HG03378 (cell line): ENCODE measurements at regions not wholly inside any gene's neighbourhood (a gene's known extent, or its start where the extent isn't known, plus 50 kb on each side); places are given as distances from the start of the nearest gene placed in this dataset.
"Not testable (repeated sequence)": the region's sequence is repeated elsewhere in the genome, so short reads cannot be mapped to it uniquely, and the experiment has no call there.

ENCODE experiments used
- ATAC-seq: cut with Tn5 transposase; IDR thresholded peaks from one replicate; pipeline ENCODE4 v1.9.1; 2021; ENCODE audit warnings: mild to moderate bottlenecking, moderate library complexity; ENCODE audit not compliant: unreplicated experiment

DNA sequence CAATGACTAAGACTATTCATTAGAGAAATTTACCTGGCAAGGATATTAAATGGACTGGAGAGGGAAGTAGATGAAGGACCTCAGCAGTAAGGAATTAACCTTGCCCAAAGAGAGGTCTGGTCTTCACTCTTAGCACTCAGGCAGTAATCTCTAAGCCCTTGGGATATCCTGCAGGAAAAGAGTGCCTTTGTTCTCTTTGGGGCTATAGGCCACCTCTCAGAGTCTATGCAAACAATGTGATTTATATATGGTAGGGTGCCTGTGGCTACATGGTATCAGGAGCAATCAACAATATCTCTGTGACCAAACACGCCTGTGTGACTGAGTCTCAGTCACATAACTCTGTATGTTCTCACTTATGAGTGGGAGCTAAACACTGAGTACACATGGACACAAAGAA is 154.7 kb upstream of the CDK1 start:
- ATAC-seq, result no peak

- ATAC-seq, result no peak
Measured at GRCh38 chr10:60621018-60621417, 157.3 kb upstream of the CDK1 start.

DNA sequence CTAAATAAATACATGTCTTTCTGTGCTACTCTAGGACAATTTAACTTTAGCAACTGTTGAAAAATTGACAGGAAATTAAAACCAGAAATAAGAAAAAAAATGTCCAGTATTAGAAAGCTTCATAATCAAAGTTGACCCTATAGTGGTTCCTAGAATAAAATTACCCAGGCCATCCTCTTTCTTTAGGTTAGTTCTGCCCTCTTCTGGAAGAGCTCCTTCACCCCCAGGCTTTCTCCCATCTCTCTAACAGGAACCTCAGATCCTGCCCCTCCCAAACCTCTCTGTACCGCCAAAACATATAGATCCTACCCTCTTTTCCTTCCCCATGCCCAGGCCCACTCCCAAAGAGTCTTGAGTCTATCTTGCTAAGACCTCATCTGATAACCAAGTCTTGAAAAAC is 159.4 kb upstream of the CDK1 start:
- ATAC-seq, result no peak

DNA sequence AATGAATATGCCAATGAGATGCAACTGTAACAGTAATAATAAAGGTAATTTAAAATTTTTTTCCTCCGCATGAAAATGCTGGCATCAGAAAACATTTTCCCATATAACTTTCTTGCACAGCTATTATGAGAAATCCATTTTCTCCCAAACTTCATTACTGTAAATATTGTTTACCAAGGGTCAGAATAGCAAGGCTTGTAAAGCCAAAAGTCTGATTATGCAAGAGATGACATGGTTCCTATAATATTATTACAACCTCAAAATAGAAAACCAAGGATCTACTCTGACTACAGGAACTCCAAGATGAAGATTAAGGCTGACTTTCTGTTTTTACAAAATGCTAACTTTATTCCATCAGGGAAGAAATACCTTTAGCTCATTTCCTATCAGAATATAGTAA is 162.7 kb upstream of the CDK1 start:
- no peak for ATAC-seq

DNA sequence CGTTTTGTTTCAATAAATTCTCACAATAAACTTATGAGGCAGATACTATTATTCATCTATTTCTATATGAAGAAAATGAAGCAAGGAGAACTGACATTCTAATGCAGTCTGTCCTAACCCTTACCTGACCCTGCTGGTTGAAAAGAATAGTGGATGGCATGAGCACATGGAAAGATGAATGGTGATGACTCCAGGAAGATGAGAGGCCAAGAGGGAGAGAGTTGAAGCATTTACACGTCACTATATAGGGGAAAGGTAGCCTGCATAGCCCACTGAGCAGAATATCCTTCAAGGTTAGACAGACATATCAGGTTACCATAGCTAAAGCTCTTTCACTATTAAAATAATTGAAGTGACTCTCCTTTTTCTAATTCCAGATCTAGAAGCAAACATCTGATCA is 163.9 kb upstream of the CDK1 start:
- no peak for ATAC-seq

DNA sequence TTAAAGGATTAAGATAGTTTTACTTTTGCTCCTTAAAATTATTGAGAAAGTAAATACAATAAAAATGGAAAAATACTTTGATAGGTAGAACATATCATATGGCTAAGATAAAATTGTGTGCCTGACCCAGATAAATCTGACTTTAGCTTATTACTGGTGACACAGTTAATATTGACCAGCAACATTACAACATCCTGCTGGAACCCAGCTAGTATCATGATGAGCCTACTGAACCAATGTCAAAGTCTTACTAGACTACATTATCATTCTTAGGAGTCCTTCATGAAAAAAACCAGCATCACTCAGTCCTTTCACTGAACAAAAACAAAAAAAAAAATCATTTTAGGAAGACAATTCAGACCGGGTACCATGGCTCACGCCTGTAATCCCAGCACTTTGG is 164.8 kb upstream of the CDK1 start:
- ATAC-seq, result no peak

DNA sequence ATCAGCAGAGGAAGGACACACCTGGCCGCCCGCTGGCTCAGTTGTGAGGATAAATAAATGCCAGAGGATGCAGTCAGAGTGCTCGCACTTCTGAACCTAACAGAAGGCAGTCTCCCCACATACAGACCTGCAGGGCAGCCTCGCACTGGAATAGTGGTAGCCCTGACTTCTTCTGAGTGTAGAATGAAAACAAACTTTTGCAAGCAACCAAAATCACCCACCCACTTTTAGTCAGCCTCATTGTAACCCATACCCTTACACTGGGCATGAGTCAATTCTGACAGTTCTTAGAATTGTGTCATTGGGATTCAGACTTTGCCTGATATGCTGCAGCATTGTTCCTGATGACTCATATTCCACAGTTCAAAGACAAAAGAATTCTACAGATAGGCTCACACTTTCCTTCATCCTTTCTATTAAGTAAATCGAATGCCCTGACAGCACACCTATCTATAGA is 167.0 kb upstream of the CDK1 start:
- no peak for ATAC-seq

- no peak for ATAC-seq
Measured at GRCh38 chr10:60607372-60607771, 170.9 kb upstream of the CDK1 start.

DNA sequence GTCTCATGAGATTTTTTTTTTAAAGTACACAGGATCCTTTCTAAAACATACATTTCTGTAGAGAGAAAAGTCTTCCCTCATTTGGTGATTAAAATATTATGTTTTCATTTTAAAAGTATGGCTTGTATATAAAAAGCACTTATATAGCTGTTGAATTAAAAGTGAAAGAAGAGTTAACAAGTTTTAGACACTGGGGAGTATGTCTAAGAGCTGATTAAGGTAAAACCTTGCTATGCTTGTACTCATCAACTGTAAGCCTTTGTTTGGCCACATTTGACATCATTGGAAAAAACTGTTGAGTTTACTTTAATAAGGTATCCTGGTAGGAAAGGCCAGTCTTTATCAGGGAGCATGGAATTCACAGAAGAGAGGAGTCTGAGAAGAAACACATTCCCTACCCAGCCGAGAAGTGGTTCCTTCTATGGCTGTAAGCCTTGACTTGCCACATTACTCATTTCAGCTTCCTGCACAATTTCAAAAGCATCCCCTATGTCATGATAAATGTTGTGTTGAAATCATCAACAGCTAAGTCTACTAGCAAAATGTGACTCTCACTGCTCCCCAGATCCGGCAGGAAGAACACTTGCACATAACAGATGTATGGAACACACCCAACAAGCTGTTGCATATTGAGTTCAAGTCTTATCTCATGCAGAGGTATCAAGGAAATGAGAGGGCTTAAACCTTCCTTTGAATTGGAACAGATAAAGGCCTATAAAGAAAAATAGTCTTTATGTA is 171.8 kb upstream of the CDK1 start:
- ATAC-seq, result no peak

GRCh38 chr10:60605476-60605875 is 172.8 kb upstream of the CDK1 start:
- ATAC-seq, result no peak

DNA sequence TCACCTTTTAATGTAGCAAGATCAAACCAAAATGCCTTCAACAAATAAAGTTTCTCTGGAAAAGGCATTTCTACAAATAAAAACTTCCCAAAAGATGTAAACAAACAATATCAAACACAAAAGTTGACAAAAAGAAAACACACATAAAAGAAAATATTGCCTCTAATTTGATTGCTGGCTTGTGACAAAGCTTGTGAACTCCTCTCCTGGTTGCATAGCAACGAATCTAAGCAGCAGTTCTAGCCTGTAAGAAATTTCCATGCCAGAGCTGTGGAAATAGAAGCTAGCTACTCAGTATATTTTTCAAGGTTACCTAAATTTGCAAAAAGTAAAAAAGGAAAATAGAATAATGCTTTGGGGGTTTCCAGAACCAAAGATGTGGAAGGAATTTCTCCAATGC is 173.9 kb upstream of the CDK1 start:
- ATAC-seq, result no peak

- ATAC-seq, result no peak
Measured at GRCh38 chr10:60597513-60597912, 180.8 kb upstream of the CDK1 start.

- no peak for ATAC-seq
Measured at GRCh38 chr10:60595852-60596251, 182.4 kb upstream of the CDK1 start.

DNA sequence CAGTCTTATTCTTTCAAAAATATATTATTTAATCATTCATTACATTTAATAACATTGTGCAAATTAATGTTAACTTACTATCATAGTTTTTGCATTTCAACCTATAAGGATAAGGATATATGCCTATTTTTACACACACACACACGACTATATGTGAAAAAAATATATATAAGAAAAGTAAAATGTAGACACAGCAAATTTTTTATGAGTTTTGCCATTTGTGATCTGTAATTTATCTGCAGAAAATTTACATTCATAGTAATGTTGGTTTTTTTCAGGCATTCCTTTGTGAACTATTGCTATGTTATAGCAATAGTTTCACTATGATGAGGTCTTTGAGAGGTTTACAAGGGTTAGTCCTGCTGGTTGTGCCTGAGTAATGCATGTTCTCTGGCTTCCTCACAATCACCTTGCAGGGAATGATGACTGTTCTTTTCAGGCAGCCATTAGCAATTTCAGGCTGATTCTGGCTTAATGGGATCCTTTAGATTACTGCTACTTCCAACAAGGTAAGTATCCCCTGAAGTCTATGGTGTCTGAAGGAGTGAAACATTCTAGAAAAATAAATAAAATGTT is 183.7 kb upstream of the CDK1 start:
- no peak for ATAC-seq

GRCh38 chr10:60591119-60591518 is 187.2 kb upstream of the CDK1 start:
- ATAC-seq, result no peak

GRCh38 chr10:60589376-60589775 is 188.9 kb upstream of the CDK1 start:
- ATAC-seq, result no peak

- ATAC-seq, result not testable (repeated sequence)
Measured at GRCh38 chr10:60581782-60582181, 192.1 kb upstream of the ANK3 start.

- ATAC-seq, result no peak
Measured at GRCh38 chr10:60578217-60578616, 188.5 kb upstream of the ANK3 start.

- no peak for ATAC-seq
Measured at GRCh38 chr10:60576130-60577069, 186.7 kb upstream of the ANK3 start.

DNA sequence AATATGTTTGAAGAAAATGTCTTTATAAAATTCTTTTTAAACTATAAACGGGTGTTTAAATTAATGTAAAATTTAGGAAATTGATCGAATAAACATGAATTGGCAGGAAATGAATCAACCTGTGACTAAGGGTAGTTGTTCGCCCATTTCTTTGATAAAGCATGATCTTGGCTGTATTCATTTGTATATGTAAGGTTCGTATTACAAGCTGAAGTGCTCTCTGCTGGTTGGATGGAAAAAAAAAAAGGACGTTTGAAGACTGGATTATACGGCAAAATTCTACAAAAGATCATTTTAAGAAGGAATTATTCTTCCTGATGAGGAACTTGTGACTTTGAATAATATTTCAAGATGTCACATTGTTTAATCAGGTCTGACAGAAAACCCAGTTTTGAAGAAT is 185.4 kb upstream of the ANK3 start:
- ATAC-seq, result no peak

- ATAC-seq, result no peak
Measured at GRCh38 chr10:60574388-60574787, 184.7 kb upstream of the ANK3 start.

DNA sequence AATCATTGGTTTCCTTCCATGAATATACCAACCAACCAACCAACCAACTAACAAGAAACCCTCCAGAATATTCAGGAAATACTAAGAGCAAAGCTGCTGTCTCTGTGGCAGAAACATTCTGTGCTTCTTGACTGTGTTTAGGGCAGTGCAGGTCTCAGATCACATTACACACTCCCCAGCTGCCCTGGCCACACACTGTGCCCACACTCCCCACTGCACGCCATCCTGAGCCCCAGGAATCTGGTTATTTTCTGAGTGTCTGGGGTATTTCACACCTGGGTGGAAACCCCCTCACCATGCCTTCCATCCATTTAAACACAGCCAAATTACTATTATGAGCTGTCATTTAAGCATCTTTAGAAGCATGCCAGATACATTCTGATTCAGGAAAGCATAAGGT is 183.7 kb upstream of the ANK3 start:
- no peak for ATAC-seq
